CD14-positive monocyte (primary cell): ENCODE measurements at regions not wholly inside any gene's neighbourhood (a gene's known extent, or its start where the extent isn't known, plus 50 kb on each side); places are given as distances from the start of the nearest gene placed in this dataset.

Source experiments
- DNase-seq, 3 donors: peaks; one replicate each; pipeline ENCODE4 v3.0.0-alpha.2; 2011 to 2022
- H2AFZ ChIP-seq: 2 replicates; pipeline ENCODE4 v1.6.0; 2012; ENCODE audit warnings: mild to moderate bottlenecking, low read depth, low read length, inconsistent platforms; ENCODE audit not compliant: insufficient read depth, poor library complexity, severe bottlenecking
- H3K27ac ChIP-seq, 2 donors: 1 replicate in 1 of 2; 2 replicates in 1 of 2; pipeline ENCODE4 v1.5.1; 2012 to 2013; ENCODE audit warnings: low read length in 2 of 2, control low read depth in 1 of 2, inconsistent platforms in 1 of 2, low read depth in 1 of 2, mild to moderate bottlenecking in 1 of 2
- H3K27me3 ChIP-seq, 2 donors: one replicate each; pipeline versions ENCODE4 v1.6.0 to v1.6.1; 2011 to 2013; ENCODE audit warnings: low read length in 2 of 2; ENCODE audit not compliant: control insufficient read depth in 2 of 2, insufficient read depth in 2 of 2
- H3K36me3 ChIP-seq, 2 donors: replicated peaks in 1 of 2; 1 replicate in 1 of 2; 2 replicates in 1 of 2; pipeline versions ENCODE4 v1.5.1 to v1.6.1; 2012 to 2013; ENCODE audit warnings: low read length in 2 of 2, control low read depth in 1 of 2, inconsistent platforms in 1 of 2, mild to moderate bottlenecking in 1 of 2; ENCODE audit not compliant: insufficient read depth in 2 of 2, control insufficient read depth in 1 of 2
- H3K4me1 ChIP-seq, 2 donors: 1 replicate in 1 of 2; 2 replicates in 1 of 2; pipeline versions ENCODE4 v1.5.1 to v1.6.1; 2012 to 2013; ENCODE audit warnings: low read length in 2 of 2, control low read depth in 1 of 2, inconsistent platforms in 1 of 2, mild to moderate bottlenecking in 1 of 2, moderate library complexity in 1 of 2; ENCODE audit not compliant: insufficient read depth in 2 of 2, control insufficient read depth in 1 of 2
- H3K4me2 ChIP-seq: replicated peaks from 2 replicates; pipeline ENCODE3; 2012; ENCODE audit warnings: low read length, moderate library complexity, mild to moderate bottlenecking; ENCODE audit not compliant: poor library complexity, severe bottlenecking; ENCODE audit errors: extremely low read depth
- H3K4me3 ChIP-seq, 3 experiments: fragments of 200-600 bp in 1 of 3; sonication (generic) in 1 of 3; replicated peaks in 1 of 3; 1 replicate in 2 of 3; 2 replicates in 1 of 3; pipeline ENCODE4 v1.5.1; 2011 to 2013; ENCODE audit warnings: low read length in 3 of 3, mild to moderate bottlenecking in 3 of 3, control low read depth in 2 of 3, low read depth in 2 of 3, inconsistent platforms in 1 of 3, moderate library complexity in 1 of 3
- H3K79me2 ChIP-seq: 2 replicates; pipeline ENCODE4 v1.6.0; 2012; ENCODE audit warnings: mild to moderate bottlenecking, control low read depth, inconsistent platforms, low read length, moderate library complexity; ENCODE audit not compliant: insufficient read depth
- H3K9ac ChIP-seq: 2 replicates; pipeline ENCODE4 v1.6.0; 2017; ENCODE audit warnings: low read length, mild to moderate bottlenecking; ENCODE audit not compliant: insufficient read depth, poor library complexity, severe bottlenecking
- H3K9me3 ChIP-seq, 2 donors: replicated peaks in 1 of 2; 1 replicate in 1 of 2; 2 replicates in 1 of 2; pipeline versions ENCODE4 v1.5.1 to v1.6.1; 2012 to 2013; ENCODE audit warnings: low read length in 2 of 2, control low read depth in 1 of 2; ENCODE audit not compliant: control insufficient read depth in 1 of 2, insufficient read depth in 1 of 2
- H4K20me1 ChIP-seq: 2 replicates; pipeline ENCODE4 v1.6.0; 2012; ENCODE audit warnings: mild to moderate bottlenecking, low read length, control low read depth, moderate library complexity; ENCODE audit not compliant: insufficient read depth
- H3K27ac Mint-ChIP-seq, 7 donors: one replicate each; pipeline ENCODE4 v1.8.0; 2020; ENCODE audit warnings: mild to moderate bottlenecking in 7 of 7, mixed read lengths in 7 of 7, moderate library complexity in 6 of 7, inconsistent platforms in 2 of 7
- H3K27me3 Mint-ChIP-seq, 3 donors: one replicate each; pipeline ENCODE4 v1.8.0; 2021 to 2022; ENCODE audit warnings: low read depth in 3 of 3, mild to moderate bottlenecking in 3 of 3, mixed read lengths in 3 of 3, moderate library complexity in 3 of 3, inconsistent platforms in 1 of 3
- H3K36me3 Mint-ChIP-seq, 2 donors: one replicate each; pipeline ENCODE4 v1.8.0; 2020; ENCODE audit warnings: mixed read lengths in 2 of 2, inconsistent platforms in 1 of 2, mild to moderate bottlenecking in 1 of 2
- H3K4me1 Mint-ChIP-seq: one replicate; pipeline ENCODE4 v1.8.0; 2020; ENCODE audit warnings: mild to moderate bottlenecking, mixed read lengths
- H3K4me3 Mint-ChIP-seq, 2 donors: one replicate each; pipeline ENCODE4 v1.8.0; 2020; ENCODE audit warnings: mild to moderate bottlenecking in 2 of 2, mixed read lengths in 2 of 2, moderate library complexity in 1 of 2
- H3K9me3 Mint-ChIP-seq, 7 donors: one replicate each; pipeline ENCODE4 v1.8.0; 2020 to 2022; ENCODE audit warnings: mixed read lengths in 7 of 7, mild to moderate bottlenecking in 6 of 7, moderate library complexity in 6 of 7, inconsistent platforms in 2 of 7
- WGBS: methylation state at CpG from one replicate; pipeline ENCODE4 v1.1.5; 2013; ENCODE audit warnings: missing lambda C conversion rate; ENCODE audit not compliant: insufficient coverage; 5-methylcytosine and 5-hydroxymethylcytosine counted together
- intact Hi-C, 2 donors: fragments of 100-400 bp; cut with micrococcal nuclease; formaldehyde crosslinking; loops; one replicate each; pipeline versions ENCODE4 v1.15.0 to v1.15.1; 2023
- TF ChIP-seq, protein P1 (sequence below): fragments of 200-600 bp; IDR thresholded peaks from one replicate; pipeline ENCODE4 v1.8.0; 2022; ENCODE audit warnings: antibody characterized with exemption, mild to moderate bottlenecking

DNA sequence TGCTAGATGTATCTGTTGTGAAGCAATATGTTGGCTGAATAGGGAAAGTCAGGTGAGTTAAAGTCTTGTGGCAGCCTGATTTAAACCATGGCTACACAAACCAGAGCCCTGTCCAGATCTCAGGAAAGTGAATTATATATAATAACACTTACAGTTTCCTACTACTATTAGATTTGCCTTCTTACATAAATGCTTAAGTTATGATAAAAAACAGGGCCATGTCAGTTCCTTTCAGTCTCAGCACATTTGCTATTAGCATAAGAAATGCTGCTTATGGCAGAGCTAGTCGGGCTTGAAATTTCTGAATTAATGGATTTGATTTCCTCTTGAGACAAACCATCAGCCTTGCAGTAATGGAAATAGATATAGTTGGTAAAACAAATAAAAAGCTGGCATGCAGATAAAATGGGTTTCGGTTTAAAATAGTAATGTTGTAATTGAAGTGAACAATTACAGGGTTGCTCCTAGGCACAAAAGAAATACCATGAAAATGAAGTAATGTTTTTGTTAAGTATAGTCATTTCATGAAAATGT lies 664.2 kb upstream of the ZNF608 start:
- H3K9me3 ChIP-seq, result no peaks in the 10 kb centered on the region
- no peaks in the 10 kb centered on the region for H3K36me3 ChIP-seq
- no peaks in the 10 kb centered on the region for H3K36me3 Mint-ChIP-seq
- intact Hi-C loops, result no loop called here
- H2AFZ ChIP-seq, result no peak overlapping the region
- WGBS, result 90% methylated on average over 2 of the region's 2 CpGs
- TF ChIP-seq, protein P1, sequence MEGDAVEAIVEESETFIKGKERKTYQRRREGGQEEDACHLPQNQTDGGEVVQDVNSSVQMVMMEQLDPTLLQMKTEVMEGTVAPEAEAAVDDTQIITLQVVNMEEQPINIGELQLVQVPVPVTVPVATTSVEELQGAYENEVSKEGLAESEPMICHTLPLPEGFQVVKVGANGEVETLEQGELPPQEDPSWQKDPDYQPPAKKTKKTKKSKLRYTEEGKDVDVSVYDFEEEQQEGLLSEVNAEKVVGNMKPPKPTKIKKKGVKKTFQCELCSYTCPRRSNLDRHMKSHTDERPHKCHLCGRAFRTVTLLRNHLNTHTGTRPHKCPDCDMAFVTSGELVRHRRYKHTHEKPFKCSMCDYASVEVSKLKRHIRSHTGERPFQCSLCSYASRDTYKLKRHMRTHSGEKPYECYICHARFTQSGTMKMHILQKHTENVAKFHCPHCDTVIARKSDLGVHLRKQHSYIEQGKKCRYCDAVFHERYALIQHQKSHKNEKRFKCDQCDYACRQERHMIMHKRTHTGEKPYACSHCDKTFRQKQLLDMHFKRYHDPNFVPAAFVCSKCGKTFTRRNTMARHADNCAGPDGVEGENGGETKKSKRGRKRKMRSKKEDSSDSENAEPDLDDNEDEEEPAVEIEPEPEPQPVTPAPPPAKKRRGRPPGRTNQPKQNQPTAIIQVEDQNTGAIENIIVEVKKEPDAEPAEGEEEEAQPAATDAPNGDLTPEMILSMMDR, result no peak
- H3K4me3 ChIP-seq, result no peak overlapping the region
- no peaks in the 10 kb centered on the region for H3K27me3 ChIP-seq
- H3K4me2 ChIP-seq, result no peak overlapping the region
- no peaks in the 10 kb centered on the region for H3K27me3 Mint-ChIP-seq
- no peaks in the 10 kb centered on the region for H3K79me2 ChIP-seq
- no peak overlapping the region for H3K27ac Mint-ChIP-seq
- H3K9me3 Mint-ChIP-seq, result peaks cover 0 to 7% (median 0%) of the 10 kb centered on the region in 7 donors
- H4K20me1 ChIP-seq, result no peaks in the 10 kb centered on the region
- H3K4me1 Mint-ChIP-seq, result peaks cover 20% of the 10 kb centered on the region
- H3K9ac ChIP-seq, result no peak overlapping the region
- no peak overlapping the region for H3K4me3 Mint-ChIP-seq
- H3K4me1 ChIP-seq, result no peaks in the 10 kb centered on the region
- H3K27ac ChIP-seq, result no peak overlapping the region
- no peak for DNase-seq

DNA sequence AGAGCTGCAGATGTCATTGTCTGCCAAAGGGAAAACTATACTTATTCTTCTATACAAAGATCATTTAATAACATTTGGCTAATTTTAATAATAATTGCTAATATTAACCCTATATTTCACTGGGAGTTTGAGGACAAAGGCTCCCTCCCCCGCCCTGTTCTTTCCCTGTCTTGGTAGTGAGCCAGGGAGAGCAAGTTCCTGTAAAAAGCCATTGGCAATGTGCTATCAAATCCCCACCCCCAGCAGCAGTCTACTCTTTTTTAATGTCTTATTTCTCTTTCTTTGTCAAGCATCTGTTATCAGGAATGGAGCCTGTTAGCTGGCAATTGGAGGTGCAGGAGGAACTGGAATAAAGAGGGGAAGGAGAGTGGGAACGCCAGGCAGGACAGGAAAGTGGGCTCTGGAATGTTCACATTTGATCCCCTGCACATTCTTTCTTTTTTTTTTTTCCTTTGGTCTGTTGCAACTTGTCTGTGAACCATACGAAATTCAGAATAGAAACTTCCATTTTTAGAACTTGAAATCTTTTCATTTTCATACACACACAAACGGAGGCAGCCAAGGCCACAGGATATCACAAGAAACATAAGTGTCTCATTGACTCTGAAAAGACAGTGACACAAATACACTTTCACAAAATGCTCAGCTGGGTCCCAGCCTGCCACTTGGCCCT lies 664.8 kb upstream of the ZNF608 start:
- TF ChIP-seq, protein P1, result no peak
- Histone ChIP-seq H3K27me3 (no peaks in the 10 kb centered on the region), H4K20me1 (no peaks in the 10 kb centered on the region), H3K4me1 (no peaks in the 10 kb centered on the region), H3K4me2 (no peak overlapping the region), H3K36me3 (no peaks in the 10 kb centered on the region), H2AFZ (no peak overlapping the region), H3K79me2 (no peaks in the 10 kb centered on the region), H3K9ac (no peak overlapping the region), H3K27ac (no peak overlapping the region), H3K4me3 (no peak overlapping the region), H3K9me3 (no peaks in the 10 kb centered on the region)
- DNase-seq, result no peak
- WGBS, result 0% methylated on average over 2 of the region's 4 CpGs
- H3K4me3 Mint-ChIP-seq, result peak overlapping the region in 1 of 2 donors; percentile 40
- peak overlapping the region in 1 of 7 donors; percentile 13 for H3K27ac Mint-ChIP-seq
- intact Hi-C loops, result no loop called here
- peaks cover 20% of the 10 kb centered on the region for H3K4me1 Mint-ChIP-seq
- H3K9me3 Mint-ChIP-seq, result peaks cover 0 to 3% (median 0%) of the 10 kb centered on the region in 7 donors
- H3K27me3 Mint-ChIP-seq, result no peaks in the 10 kb centered on the region
- H3K36me3 Mint-ChIP-seq, result no peaks in the 10 kb centered on the region
